ENCODE measurements at regions not wholly inside any gene's neighbourhood (a gene's known extent, or its start where the extent isn't known, plus 50 kb on each side); places are given as distances from the start of the nearest gene placed in this dataset.

DNA sequence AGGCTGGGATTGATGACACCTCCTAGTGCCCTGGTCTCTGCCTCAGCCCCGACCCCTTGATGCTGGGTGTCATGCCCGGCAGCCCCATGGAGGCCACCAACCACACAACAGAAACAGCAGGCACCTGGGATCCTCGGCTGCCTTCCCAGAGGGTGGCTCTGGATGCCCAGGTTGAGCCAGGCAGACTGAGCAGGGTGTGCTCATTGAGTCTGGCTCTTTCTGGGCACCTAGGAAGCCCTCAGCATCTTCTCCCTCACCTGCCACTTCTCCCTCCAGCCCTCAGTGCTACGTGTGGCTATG, 484.5 kb upstream of the MGMT start:
- intact Hi-C loops (cut with DNase I): no loop called here
- H3K4me3 ChIP-seq: no peak overlapping the region
- no peak for TF ChIP-seq POLR2A (IDR thresholded peaks at IDR 0.05)
- TF ChIP-seq, protein P1, sequence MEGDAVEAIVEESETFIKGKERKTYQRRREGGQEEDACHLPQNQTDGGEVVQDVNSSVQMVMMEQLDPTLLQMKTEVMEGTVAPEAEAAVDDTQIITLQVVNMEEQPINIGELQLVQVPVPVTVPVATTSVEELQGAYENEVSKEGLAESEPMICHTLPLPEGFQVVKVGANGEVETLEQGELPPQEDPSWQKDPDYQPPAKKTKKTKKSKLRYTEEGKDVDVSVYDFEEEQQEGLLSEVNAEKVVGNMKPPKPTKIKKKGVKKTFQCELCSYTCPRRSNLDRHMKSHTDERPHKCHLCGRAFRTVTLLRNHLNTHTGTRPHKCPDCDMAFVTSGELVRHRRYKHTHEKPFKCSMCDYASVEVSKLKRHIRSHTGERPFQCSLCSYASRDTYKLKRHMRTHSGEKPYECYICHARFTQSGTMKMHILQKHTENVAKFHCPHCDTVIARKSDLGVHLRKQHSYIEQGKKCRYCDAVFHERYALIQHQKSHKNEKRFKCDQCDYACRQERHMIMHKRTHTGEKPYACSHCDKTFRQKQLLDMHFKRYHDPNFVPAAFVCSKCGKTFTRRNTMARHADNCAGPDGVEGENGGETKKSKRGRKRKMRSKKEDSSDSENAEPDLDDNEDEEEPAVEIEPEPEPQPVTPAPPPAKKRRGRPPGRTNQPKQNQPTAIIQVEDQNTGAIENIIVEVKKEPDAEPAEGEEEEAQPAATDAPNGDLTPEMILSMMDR (IDR thresholded peaks at IDR 0.05): no peak
- no peak for TF ChIP-seq POLR2AphosphoS5 (IDR thresholded peaks at IDR 0.05; ENCODE audit: insufficient read depth in 1 of 2, low read depth in 1 of 2)

DNA sequence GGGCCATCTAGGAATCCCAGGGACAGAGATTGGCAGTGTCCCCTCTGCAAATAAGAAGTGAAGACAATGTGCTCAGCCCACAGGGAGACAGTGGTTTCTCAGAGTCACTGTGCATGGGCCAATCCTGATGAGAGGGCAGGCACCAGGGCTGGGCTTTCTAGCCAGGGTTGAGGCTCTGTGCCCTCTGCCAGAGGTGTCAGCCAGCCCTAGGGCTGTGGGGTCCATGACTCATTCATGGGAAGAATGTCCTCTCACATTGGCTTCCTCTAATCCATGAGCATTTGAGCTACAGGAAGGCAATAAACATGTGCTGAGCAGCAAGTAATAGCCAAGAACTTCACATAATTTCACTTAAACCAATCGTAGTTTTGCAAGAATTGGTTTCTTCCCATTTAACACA, 482.0 kb upstream of the MGMT start:
- H3K4me3 ChIP-seq: no peak overlapping the region
- no peak overlapping the region for H3K27ac ChIP-seq
- no peaks in the 10 kb centered on the region for H3K36me3 ChIP-seq
- no peak for DNase-seq (ENCODE audit: extremely low spot score in 2 of 2)
- no peaks in the 10 kb centered on the region for H3K27me3 ChIP-seq
- intact Hi-C loops (cut with DNase I): no loop called here
- no peaks in the 10 kb centered on the region for H3K4me1 ChIP-seq
- TF ChIP-seq POLR2A (IDR thresholded peaks at IDR 0.05): no peak
- TF ChIP-seq POLR2AphosphoS5 (IDR thresholded peaks at IDR 0.05; ENCODE audit: insufficient read depth in 1 of 2, low read depth in 1 of 2): no peak
- TF ChIP-seq, protein P1 (IDR thresholded peaks at IDR 0.05): no peak
- no peaks in the 10 kb centered on the region for H3K9me3 ChIP-seq

More for the DNA sequence above, 484.5 kb upstream of the MGMT start:
- Histone ChIP-seq H3K4me1 (no peaks in the 10 kb centered on the region), H3K27ac (no peak overlapping the region), H3K36me3 (no peaks in the 10 kb centered on the region), H3K9me3 (no peaks in the 10 kb centered on the region), H3K27me3 (no peaks in the 10 kb centered on the region)
- DNase-seq (ENCODE audit: extremely low spot score in 2 of 2): no peak

DNA sequence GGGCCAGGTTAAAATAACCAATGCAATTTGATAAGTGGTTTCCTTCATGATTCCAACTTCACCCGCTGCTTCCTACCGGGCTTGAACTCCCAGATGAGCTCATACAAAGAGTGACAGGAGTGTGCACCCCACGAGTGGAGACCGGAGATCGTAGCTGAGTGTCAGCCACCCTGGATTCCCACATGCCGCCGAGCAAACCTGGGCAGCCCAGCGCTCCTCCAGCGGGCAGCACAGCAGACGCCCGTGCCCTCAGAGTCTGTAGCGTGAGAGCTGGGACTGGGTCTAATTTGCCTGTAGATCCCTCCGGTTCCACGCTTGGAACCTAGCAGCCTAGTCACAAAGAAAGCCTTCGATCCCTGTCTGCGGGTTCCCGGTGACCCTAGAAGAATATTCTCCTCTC, 476.1 kb upstream of the MGMT start:
- H3K4me1 ChIP-seq: no peaks in the 10 kb centered on the region
- H3K27me3 ChIP-seq: no peaks in the 10 kb centered on the region
- DNase-seq (ENCODE audit: extremely low spot score in 2 of 2): no peak
- TF ChIP-seq POLR2AphosphoS5 (IDR thresholded peaks at IDR 0.05; ENCODE audit: insufficient read depth in 1 of 2, low read depth in 1 of 2) (no peak), POLR2A (IDR thresholded peaks at IDR 0.05) (no peak)
- TF ChIP-seq, protein P1 (IDR thresholded peaks at IDR 0.05): no peak
- no peak overlapping the region for H3K27ac ChIP-seq
- H3K36me3 ChIP-seq: no peaks in the 10 kb centered on the region
- no peak overlapping the region for H3K4me3 ChIP-seq
- H3K9me3 ChIP-seq: no peaks in the 10 kb centered on the region
- intact Hi-C loops (cut with DNase I): no loop called here

DNA sequence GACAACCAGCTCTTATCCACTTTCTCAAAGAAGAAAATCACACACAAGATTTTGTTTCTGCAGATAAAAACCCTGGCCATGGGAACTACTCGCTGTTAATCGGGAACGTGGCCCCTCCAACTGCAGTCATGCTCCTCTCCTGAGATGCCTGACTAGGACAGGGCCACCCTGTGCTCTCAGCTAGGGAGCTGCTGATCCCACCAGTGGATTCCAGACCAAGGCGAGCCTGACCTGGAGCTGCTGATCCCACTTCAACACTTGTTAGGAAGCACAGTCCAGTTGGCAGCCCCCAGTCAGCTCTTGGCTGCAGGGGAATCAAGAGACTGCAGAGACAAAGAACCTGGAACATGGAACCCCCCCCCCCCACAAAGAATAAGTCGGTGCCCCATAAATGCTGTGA, 474.3 kb upstream of the MGMT start:
- DNase-seq (ENCODE audit: extremely low spot score in 2 of 2): peak in 1 of 2 donors; percentile 77
- Histone ChIP-seq H3K4me3 (no peak overlapping the region), H3K9me3 (no peaks in the 10 kb centered on the region), H3K4me1 (no peaks in the 10 kb centered on the region), H3K27ac (no peak overlapping the region), H3K36me3 (no peaks in the 10 kb centered on the region), H3K27me3 (no peaks in the 10 kb centered on the region)
- TF ChIP-seq, protein P1 (IDR thresholded peaks at IDR 0.05): no peak
- no peak for TF ChIP-seq POLR2A (IDR thresholded peaks at IDR 0.05)
- no peak for TF ChIP-seq POLR2AphosphoS5 (IDR thresholded peaks at IDR 0.05; ENCODE audit: insufficient read depth in 1 of 2, low read depth in 1 of 2)
- intact Hi-C loops (cut with DNase I): no loop called here

DNA sequence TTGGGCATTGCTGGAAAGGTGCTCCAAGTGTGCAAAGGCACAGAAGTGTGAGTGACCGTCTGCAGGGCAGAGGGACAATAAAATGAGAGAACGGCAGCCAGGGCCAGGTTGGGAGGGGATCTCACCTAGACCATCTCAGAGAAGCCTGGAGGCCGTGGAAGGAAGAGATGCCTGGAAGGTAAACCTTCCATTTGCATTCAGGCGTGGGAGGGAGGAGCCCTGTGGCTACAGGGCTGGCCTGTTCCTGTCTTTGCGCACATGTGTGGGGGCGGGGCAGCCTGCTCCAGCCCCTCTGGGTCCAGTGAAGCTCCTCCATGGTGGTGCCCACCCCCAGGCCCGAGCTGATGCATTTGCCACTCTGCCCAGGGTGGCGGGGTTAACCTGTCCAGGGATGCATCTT, 473.6 kb upstream of the MGMT start:
- Histone ChIP-seq H3K27ac (no peak overlapping the region), H3K36me3 (no peaks in the 10 kb centered on the region), H3K4me3 (no peak overlapping the region), H3K27me3 (no peaks in the 10 kb centered on the region), H3K4me1 (no peaks in the 10 kb centered on the region), H3K9me3 (no peaks in the 10 kb centered on the region)
- TF ChIP-seq, protein P1 (IDR thresholded peaks at IDR 0.05): no peak
- TF ChIP-seq POLR2A (IDR thresholded peaks at IDR 0.05) (no peak), POLR2AphosphoS5 (IDR thresholded peaks at IDR 0.05; ENCODE audit: insufficient read depth in 1 of 2, low read depth in 1 of 2) (no peak)
- intact Hi-C loops (cut with DNase I): no loop called here
- no peak for DNase-seq (ENCODE audit: extremely low spot score in 2 of 2)
